ENCODE measurements at regions not wholly inside any gene's neighbourhood (a gene's known extent, or its start where the extent isn't known, plus 50 kb on each side); places are given as distances from the start of the nearest gene placed in this dataset.

DNA sequence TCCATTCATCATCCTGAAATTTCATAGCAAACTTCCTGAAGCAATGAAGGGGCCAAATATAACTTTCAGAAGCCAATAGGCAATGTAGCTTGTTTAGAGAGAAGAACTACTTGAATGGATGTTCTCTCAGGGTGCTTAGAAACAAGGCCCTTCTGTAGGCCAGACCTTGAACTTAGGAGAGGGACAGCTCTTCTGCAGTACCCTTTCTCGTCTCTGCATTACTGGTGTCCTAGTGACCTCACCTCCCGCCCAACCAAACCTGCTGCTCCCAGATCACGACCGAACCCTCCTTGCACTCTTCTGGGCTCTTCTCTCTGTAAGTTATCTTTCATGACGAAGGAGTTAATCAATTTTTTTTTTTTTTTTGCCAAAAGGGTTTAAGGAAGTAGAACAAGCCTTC is 543.9 kb downstream of the TDRD15 start:
- TF ChIP-seq, protein P1, sequence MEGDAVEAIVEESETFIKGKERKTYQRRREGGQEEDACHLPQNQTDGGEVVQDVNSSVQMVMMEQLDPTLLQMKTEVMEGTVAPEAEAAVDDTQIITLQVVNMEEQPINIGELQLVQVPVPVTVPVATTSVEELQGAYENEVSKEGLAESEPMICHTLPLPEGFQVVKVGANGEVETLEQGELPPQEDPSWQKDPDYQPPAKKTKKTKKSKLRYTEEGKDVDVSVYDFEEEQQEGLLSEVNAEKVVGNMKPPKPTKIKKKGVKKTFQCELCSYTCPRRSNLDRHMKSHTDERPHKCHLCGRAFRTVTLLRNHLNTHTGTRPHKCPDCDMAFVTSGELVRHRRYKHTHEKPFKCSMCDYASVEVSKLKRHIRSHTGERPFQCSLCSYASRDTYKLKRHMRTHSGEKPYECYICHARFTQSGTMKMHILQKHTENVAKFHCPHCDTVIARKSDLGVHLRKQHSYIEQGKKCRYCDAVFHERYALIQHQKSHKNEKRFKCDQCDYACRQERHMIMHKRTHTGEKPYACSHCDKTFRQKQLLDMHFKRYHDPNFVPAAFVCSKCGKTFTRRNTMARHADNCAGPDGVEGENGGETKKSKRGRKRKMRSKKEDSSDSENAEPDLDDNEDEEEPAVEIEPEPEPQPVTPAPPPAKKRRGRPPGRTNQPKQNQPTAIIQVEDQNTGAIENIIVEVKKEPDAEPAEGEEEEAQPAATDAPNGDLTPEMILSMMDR (IDR thresholded peaks at IDR 0.05; ENCODE audit: low read depth, low read length, missing control alignments), result no peak
- DNase-seq (ENCODE audit: extremely low read depth, low read depth), result no peak
- no peak overlapping the region for H3K4me3 ChIP-seq (replicated peaks; ENCODE audit: low read depth, low read length)

DNA sequence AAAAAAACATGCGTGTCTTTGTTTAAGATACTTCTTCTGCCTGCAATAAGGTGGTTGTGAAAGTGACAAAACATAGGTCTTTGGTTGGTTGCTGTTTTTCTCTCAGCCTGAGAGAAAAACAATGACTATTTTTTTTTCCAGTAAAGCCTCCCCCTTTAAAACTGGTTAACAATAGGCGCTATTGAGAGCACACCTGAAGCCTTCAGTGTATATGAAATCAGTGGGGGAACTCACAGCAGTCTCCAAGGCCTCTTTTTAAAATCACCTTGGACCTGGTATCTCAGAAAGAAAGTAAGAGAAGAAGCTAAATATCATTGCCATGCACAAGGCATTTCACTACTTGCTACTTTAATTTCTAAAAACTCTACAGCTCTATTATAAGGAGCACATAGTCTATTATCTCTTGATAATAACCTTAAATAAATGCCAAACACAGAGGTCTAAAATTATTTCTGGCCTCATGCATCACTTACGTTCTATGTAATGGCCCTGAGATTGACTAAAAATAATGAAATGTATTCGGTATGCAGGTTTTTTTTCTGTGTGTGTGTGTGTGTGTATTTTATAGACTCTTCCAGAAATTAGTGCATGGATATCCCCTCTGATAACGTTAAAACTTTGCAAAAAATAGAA is 544.4 kb downstream of the TDRD15 start:
- no peak for DNase-seq (ENCODE audit: extremely low read depth, low read depth)
- no peak overlapping the region for H3K4me3 ChIP-seq (replicated peaks; ENCODE audit: low read depth, low read length)
- TF ChIP-seq, protein P1 (IDR thresholded peaks at IDR 0.05; ENCODE audit: low read depth, low read length, missing control alignments), result no peak

GRCh38 chr2:21676041-21676440 is 552.3 kb downstream of the TDRD15 start:
- TF ChIP-seq, protein P1 (IDR thresholded peaks at IDR 0.05; ENCODE audit: low read depth, low read length, missing control alignments), result no peak
- no peak overlapping the region for H3K4me3 ChIP-seq (replicated peaks; ENCODE audit: low read depth, low read length)
- DNase-seq (ENCODE audit: extremely low read depth, low read depth), result no peak

DNA sequence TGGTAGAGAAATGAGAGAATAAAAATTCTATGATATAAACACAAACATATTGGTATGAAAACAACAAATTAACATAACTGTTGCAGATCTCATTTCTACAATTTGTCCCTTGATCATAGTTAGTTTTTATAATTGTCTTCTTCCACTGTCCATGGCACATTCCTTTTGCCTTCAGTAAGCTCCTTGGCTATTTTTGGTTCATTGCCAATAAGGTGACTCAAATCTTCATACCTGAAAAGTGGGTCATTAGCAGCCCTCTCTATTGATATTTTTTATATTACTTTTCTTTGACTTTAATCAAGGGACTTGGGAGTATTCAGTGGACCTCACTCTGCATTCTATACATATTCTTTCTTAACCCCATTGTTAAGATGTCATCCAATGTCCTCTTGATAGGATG is 552.9 kb downstream of the TDRD15 start:
- no peak for DNase-seq (ENCODE audit: extremely low read depth, low read depth)
- no peak overlapping the region for H3K4me3 ChIP-seq (replicated peaks; ENCODE audit: low read depth, low read length)
- TF ChIP-seq, protein P1 (IDR thresholded peaks at IDR 0.05; ENCODE audit: low read depth, low read length, missing control alignments), result no peak

- TF ChIP-seq, protein P1 (IDR thresholded peaks at IDR 0.05; ENCODE audit: low read depth, low read length, missing control alignments), result no peak
- no peak for DNase-seq (ENCODE audit: extremely low read depth, low read depth)
- H3K4me3 ChIP-seq (replicated peaks; ENCODE audit: low read depth, low read length), result no peak overlapping the region
Measured at GRCh38 chr2:21683838-21684237, 560.1 kb downstream of the TDRD15 start.

DNA sequence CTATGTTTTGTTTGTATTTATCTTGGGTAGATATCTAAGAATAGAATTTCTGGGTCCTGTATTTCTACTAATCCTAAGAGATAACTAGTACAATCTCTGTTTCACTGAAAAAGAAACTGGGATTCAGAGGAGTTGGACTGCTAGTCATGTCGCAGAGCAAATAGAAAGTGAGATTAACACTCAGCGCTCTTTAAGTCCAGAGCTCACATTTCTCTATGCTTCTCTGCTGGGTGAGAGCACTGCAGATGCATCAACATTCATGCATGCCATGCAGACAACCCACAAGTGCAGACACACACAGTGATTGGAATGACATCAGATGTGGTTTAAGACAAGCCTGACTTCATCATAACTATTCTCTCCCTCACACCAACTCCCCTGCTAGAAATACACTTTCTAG is 563.8 kb downstream of the TDRD15 start:
- TF ChIP-seq, protein P1 (IDR thresholded peaks at IDR 0.05; ENCODE audit: low read depth, low read length, missing control alignments), result no peak
- H3K4me3 ChIP-seq (replicated peaks; ENCODE audit: low read depth, low read length), result no peak overlapping the region
- no peak for DNase-seq (ENCODE audit: extremely low read depth, low read depth)

GRCh38 chr2:21690005-21690404 is 566.2 kb downstream of the TDRD15 start:
- TF ChIP-seq, protein P1 (IDR thresholded peaks at IDR 0.05; ENCODE audit: low read depth, low read length, missing control alignments), result no peak
- DNase-seq (ENCODE audit: extremely low read depth, low read depth), result no peak
- no peak overlapping the region for H3K4me3 ChIP-seq (replicated peaks; ENCODE audit: low read depth, low read length)

Data from HFF-Myc (cell line).